Thyroid gland (tissue), 4 donors: ENCODE measurements at regions not wholly inside any gene's neighbourhood (a gene's known extent, or its start where the extent isn't known, plus 50 kb on each side); places are given as distances from the start of the nearest gene placed in this dataset.

Source experiments
- CTCF ChIP-seq, 6 experiments: fragments of 200-600 bp in 3 of 6; fragments of 450-650 bp in 3 of 6; sonication (generic) in 3 of 6; IDR thresholded peaks; one replicate each; pipeline ENCODE4 v1.5.1; 2016 to 2019; ENCODE audit warnings: antibody characterized with exemption in 6 of 6, mild to moderate bottlenecking in 2 of 6, inconsistent platforms in 1 of 6, moderate library complexity in 1 of 6
- POLR2A ChIP-seq, 2 donors: fragments of 450-650 bp; IDR thresholded peaks; one replicate each; pipeline ENCODE4 v1.6.1; 2017; ENCODE audit warnings: antibody characterized with exemption in 2 of 2, mild to moderate bottlenecking in 2 of 2, moderate library complexity in 1 of 2

GRCh38 chrX:63270873-63271272, 80.3 kb downstream of the SPIN4 start:
- TF ChIP-seq CTCF (IDR thresholded peaks at IDR 0.05) (no peak), POLR2A (IDR thresholded peaks at IDR 0.05) (no peak)
